ENCODE measurements at regions not wholly inside any gene's neighbourhood (a gene's known extent, or its start where the extent isn't known, plus 50 kb on each side); places are given as distances from the start of the nearest gene placed in this dataset.
"Not testable (repeated sequence)": the region's sequence is repeated elsewhere in the genome, so short reads cannot be mapped to it uniquely, and the experiment has no call there.

- H3K27me3 ChIP-seq (ENCODE audit: control insufficient read depth in 2 of 2, insufficient read depth in 2 of 2, low read length in 2 of 2) = no peaks in the 10 kb centered on the region
- H3K27ac ChIP-seq (ENCODE audit: low read depth in 2 of 2, low read length in 2 of 2) = no peak overlapping the region
- no peaks in the 10 kb centered on the region for H3K36me3 ChIP-seq (ENCODE audit: control insufficient read depth in 2 of 2, insufficient read depth in 2 of 2, low read length in 2 of 2)
- H3K4me1 ChIP-seq (ENCODE audit: control insufficient read depth in 2 of 2, insufficient read depth in 2 of 2, low read length in 2 of 2) = peaks cover 0 to 3% of the 10 kb centered on the region in 2 donors
- H3K4me3 ChIP-seq (ENCODE audit: low read length in 2 of 2) = no peak overlapping the region
- no peak overlapping the region for H3K9ac ChIP-seq (ENCODE audit: low read depth in 1 of 2, low read length in 2 of 2)
- no peaks in the 10 kb centered on the region for H3K9me3 ChIP-seq (ENCODE audit: control insufficient read depth in 2 of 2, low read length in 2 of 2)
Measured at GRCh38 chr4:93888308-93888707, 59.8 kb downstream of the ATOH1 start.

- Histone ChIP-seq H3K27me3 (ENCODE audit: control insufficient read depth in 2 of 2, insufficient read depth in 2 of 2, low read length in 2 of 2) (no peaks in the 10 kb centered on the region), H3K4me1 (ENCODE audit: control insufficient read depth in 2 of 2, insufficient read depth in 2 of 2, low read length in 2 of 2) (peaks cover 0 to 3% of the 10 kb centered on the region in 2 donors), H3K9ac (ENCODE audit: low read depth in 1 of 2, low read length in 2 of 2) (no peak overlapping the region), H3K36me3 (ENCODE audit: control insufficient read depth in 2 of 2, insufficient read depth in 2 of 2, low read length in 2 of 2) (no peaks in the 10 kb centered on the region), H3K27ac (ENCODE audit: low read depth in 2 of 2, low read length in 2 of 2) (no peak overlapping the region), H3K9me3 (ENCODE audit: control insufficient read depth in 2 of 2, low read length in 2 of 2) (no peaks in the 10 kb centered on the region), H3K4me3 (ENCODE audit: low read length in 2 of 2) (no peak overlapping the region)
Measured at GRCh38 chr4:93888768-93889167, 60.2 kb downstream of the ATOH1 start.

DNA sequence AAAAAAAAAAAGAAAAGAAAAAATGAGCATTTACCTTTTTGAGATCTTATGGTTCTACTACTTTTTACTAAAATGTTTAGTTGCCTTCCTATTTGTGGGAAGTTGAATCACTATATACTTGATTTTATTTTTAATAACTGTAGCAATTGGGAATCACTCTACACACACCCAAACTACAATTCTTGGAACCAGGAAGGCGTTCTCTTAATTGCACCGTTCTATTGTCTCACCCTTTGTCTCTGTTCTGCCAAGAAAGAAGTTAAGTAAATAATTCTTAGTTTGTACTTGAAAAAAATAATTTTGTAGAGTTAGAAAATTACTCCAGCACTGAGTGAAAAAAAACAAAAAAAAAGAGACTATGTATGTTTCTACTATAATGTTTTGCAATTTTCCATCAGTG is 62.7 kb downstream of the ATOH1 start:
- Histone ChIP-seq H3K9me3 (ENCODE audit: control insufficient read depth in 2 of 2, low read length in 2 of 2) (no peaks in the 10 kb centered on the region), H3K27ac (ENCODE audit: low read depth in 2 of 2, low read length in 2 of 2) (no peak overlapping the region), H3K4me1 (ENCODE audit: control insufficient read depth in 2 of 2, insufficient read depth in 2 of 2, low read length in 2 of 2) (peaks cover 0 to 6% of the 10 kb centered on the region in 2 donors), H3K4me3 (ENCODE audit: low read length in 2 of 2) (no peak overlapping the region), H3K36me3 (ENCODE audit: control insufficient read depth in 2 of 2, insufficient read depth in 2 of 2, low read length in 2 of 2) (no peaks in the 10 kb centered on the region), H3K27me3 (ENCODE audit: control insufficient read depth in 2 of 2, insufficient read depth in 2 of 2, low read length in 2 of 2) (no peaks in the 10 kb centered on the region), H3K9ac (ENCODE audit: low read depth in 1 of 2, low read length in 2 of 2) (no peak overlapping the region)

GRCh38 chr4:93894995-93895394 is 66.4 kb downstream of the ATOH1 start:
- H3K9me3 ChIP-seq (ENCODE audit: control insufficient read depth in 2 of 2, low read length in 2 of 2) = no peaks in the 10 kb centered on the region
- no peaks in the 10 kb centered on the region for H3K27me3 ChIP-seq (ENCODE audit: control insufficient read depth in 2 of 2, insufficient read depth in 2 of 2, low read length in 2 of 2)
- H3K4me3 ChIP-seq (ENCODE audit: low read length in 2 of 2) = no peak overlapping the region
- no peak overlapping the region for H3K27ac ChIP-seq (ENCODE audit: low read depth in 2 of 2, low read length in 2 of 2)
- no peaks in the 10 kb centered on the region for H3K36me3 ChIP-seq (ENCODE audit: control insufficient read depth in 2 of 2, insufficient read depth in 2 of 2, low read length in 2 of 2)
- peaks cover 0 to 3% of the 10 kb centered on the region in 2 donors for H3K4me1 ChIP-seq (ENCODE audit: control insufficient read depth in 2 of 2, insufficient read depth in 2 of 2, low read length in 2 of 2)
- H3K9ac ChIP-seq (ENCODE audit: low read depth in 1 of 2, low read length in 2 of 2) = no peak overlapping the region

GRCh38 chr4:93896516-93896915 is 68.0 kb downstream of the ATOH1 start:
- H3K36me3 ChIP-seq (ENCODE audit: control insufficient read depth in 2 of 2, insufficient read depth in 2 of 2, low read length in 2 of 2) = no peaks in the 10 kb centered on the region
- H3K4me3 ChIP-seq (ENCODE audit: low read length in 2 of 2) = no peak overlapping the region
- H3K9me3 ChIP-seq (ENCODE audit: control insufficient read depth in 2 of 2, low read length in 2 of 2) = no peaks in the 10 kb centered on the region
- H3K27me3 ChIP-seq (ENCODE audit: control insufficient read depth in 2 of 2, insufficient read depth in 2 of 2, low read length in 2 of 2) = no peaks in the 10 kb centered on the region
- no peak overlapping the region for H3K27ac ChIP-seq (ENCODE audit: low read depth in 2 of 2, low read length in 2 of 2)
- no peak overlapping the region for H3K9ac ChIP-seq (ENCODE audit: low read depth in 1 of 2, low read length in 2 of 2)
- peaks cover 0 to 3% of the 10 kb centered on the region in 2 donors for H3K4me1 ChIP-seq (ENCODE audit: control insufficient read depth in 2 of 2, insufficient read depth in 2 of 2, low read length in 2 of 2)

GRCh38 chr4:93897559-93897958 is 69.0 kb downstream of the ATOH1 start:
- Histone ChIP-seq H3K36me3 (ENCODE audit: control insufficient read depth in 2 of 2, insufficient read depth in 2 of 2, low read length in 2 of 2) (no peaks in the 10 kb centered on the region), H3K9ac (ENCODE audit: low read depth in 1 of 2, low read length in 2 of 2) (no peak overlapping the region), H3K27ac (ENCODE audit: low read depth in 2 of 2, low read length in 2 of 2) (no peak overlapping the region), H3K9me3 (ENCODE audit: control insufficient read depth in 2 of 2, low read length in 2 of 2) (no peaks in the 10 kb centered on the region), H3K4me1 (ENCODE audit: control insufficient read depth in 2 of 2, insufficient read depth in 2 of 2, low read length in 2 of 2) (peaks cover 0 to 3% of the 10 kb centered on the region in 2 donors), H3K4me3 (ENCODE audit: low read length in 2 of 2) (no peak overlapping the region), H3K27me3 (ENCODE audit: control insufficient read depth in 2 of 2, insufficient read depth in 2 of 2, low read length in 2 of 2) (no peaks in the 10 kb centered on the region)

DNA sequence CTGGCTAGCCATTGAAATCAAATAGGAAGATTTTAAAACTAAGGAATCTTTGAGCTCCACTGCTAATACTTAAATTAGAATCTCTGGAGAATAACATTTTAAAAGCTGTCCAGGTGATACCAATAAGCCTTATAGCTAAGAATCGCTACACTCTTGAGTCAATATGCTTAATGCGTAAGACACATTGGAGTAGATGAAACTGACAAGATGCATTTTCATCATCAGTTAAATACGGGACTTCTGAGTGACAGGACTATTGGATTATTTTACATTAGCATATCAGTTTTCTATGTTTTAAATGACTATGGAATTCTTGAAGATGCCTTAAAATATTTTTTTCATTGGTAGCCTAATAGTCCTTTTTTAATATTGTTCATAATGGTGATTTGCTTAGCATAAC is 80.2 kb downstream of the ATOH1 start:
- Histone ChIP-seq H3K27ac (ENCODE audit: low read depth in 2 of 2, low read length in 2 of 2) (no peak overlapping the region), H3K9me3 (ENCODE audit: control insufficient read depth in 2 of 2, low read length in 2 of 2) (no peaks in the 10 kb centered on the region), H3K9ac (ENCODE audit: low read depth in 1 of 2, low read length in 2 of 2) (no peak overlapping the region), H3K36me3 (ENCODE audit: control insufficient read depth in 2 of 2, insufficient read depth in 2 of 2, low read length in 2 of 2) (no peaks in the 10 kb centered on the region), H3K27me3 (ENCODE audit: control insufficient read depth in 2 of 2, insufficient read depth in 2 of 2, low read length in 2 of 2) (no peaks in the 10 kb centered on the region), H3K4me1 (ENCODE audit: control insufficient read depth in 2 of 2, insufficient read depth in 2 of 2, low read length in 2 of 2) (no peaks in the 10 kb centered on the region), H3K4me3 (ENCODE audit: low read length in 2 of 2) (no peak overlapping the region)

DNA sequence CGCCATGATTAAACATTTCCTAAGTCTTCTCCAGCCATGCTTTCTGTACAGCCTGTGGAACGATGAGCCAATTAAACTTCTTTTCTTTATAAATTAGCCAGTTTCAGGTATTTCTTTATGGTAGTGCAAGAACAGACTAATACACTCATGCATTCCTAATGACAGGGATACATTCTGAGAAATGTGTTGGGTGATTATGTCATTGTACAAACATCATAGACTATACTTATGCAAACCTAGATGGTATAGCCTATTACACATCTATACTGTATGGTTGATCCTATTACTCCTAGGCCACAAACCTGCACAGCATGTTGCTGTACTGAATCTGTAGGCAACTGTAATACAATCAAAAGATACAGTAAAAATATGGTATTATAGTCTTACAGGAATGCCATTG is 83.1 kb downstream of the ATOH1 start:
- Histone ChIP-seq H3K27me3 (ENCODE audit: control insufficient read depth in 2 of 2, insufficient read depth in 2 of 2, low read length in 2 of 2) (no peaks in the 10 kb centered on the region), H3K27ac (ENCODE audit: low read depth in 2 of 2, low read length in 2 of 2) (no peak overlapping the region), H3K9me3 (ENCODE audit: control insufficient read depth in 2 of 2, low read length in 2 of 2) (no peaks in the 10 kb centered on the region), H3K4me3 (ENCODE audit: low read length in 2 of 2) (no peak overlapping the region), H3K9ac (ENCODE audit: low read depth in 1 of 2, low read length in 2 of 2) (no peak overlapping the region), H3K36me3 (ENCODE audit: control insufficient read depth in 2 of 2, insufficient read depth in 2 of 2, low read length in 2 of 2) (no peaks in the 10 kb centered on the region), H3K4me1 (ENCODE audit: control insufficient read depth in 2 of 2, insufficient read depth in 2 of 2, low read length in 2 of 2) (no peaks in the 10 kb centered on the region)

DNA sequence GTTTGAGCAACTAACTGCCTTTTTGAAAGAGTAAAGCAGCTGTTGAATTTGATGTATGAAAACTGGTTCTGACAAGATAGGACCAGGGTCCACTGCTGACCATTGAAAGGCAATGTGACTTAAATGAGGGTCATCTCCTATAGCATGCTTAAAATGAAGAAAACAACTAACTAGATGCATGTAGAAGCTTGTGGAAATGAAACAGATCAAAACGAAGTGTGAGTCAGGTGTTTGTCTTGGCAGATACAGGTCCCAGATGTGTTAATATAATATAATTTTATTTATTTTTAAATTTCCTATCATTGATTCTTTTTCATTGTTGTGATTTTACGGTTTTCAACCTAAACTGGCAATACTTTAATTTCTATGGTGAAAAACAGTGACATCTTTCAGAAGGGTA is 83.6 kb downstream of the ATOH1 start:
- H3K4me3 ChIP-seq (ENCODE audit: low read length in 2 of 2) = no peak overlapping the region
- H3K4me1 ChIP-seq (ENCODE audit: control insufficient read depth in 2 of 2, insufficient read depth in 2 of 2, low read length in 2 of 2) = no peaks in the 10 kb centered on the region
- H3K9me3 ChIP-seq (ENCODE audit: control insufficient read depth in 2 of 2, low read length in 2 of 2) = no peaks in the 10 kb centered on the region
- H3K9ac ChIP-seq (ENCODE audit: low read depth in 1 of 2, low read length in 2 of 2) = no peak overlapping the region
- H3K27me3 ChIP-seq (ENCODE audit: control insufficient read depth in 2 of 2, insufficient read depth in 2 of 2, low read length in 2 of 2) = no peaks in the 10 kb centered on the region
- no peak overlapping the region for H3K27ac ChIP-seq (ENCODE audit: low read depth in 2 of 2, low read length in 2 of 2)
- no peaks in the 10 kb centered on the region for H3K36me3 ChIP-seq (ENCODE audit: control insufficient read depth in 2 of 2, insufficient read depth in 2 of 2, low read length in 2 of 2)

DNA sequence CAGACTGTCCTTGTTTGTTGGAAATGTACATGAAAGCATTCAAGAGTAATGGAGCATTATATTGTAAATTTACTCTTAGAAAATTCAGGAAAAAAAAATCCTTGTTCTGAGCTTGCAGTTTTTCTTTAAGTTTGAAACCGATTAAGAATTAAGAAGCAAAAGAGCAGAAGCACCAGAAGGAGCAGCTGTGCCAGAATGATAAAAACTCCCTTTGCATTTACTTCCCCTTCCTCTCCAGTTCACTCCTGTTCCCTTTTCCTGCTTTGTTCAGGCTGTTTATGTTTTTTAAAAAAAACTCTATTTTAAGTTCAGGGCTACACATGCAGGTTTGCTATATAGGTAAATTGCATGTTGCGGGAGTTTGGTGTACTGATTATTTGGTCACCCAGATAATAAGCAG is 90.3 kb downstream of the ATOH1 start:
- Histone ChIP-seq H3K27me3 (ENCODE audit: control insufficient read depth in 2 of 2, insufficient read depth in 2 of 2, low read length in 2 of 2) (no peaks in the 10 kb centered on the region), H3K9me3 (ENCODE audit: control insufficient read depth in 2 of 2, low read length in 2 of 2) (no peaks in the 10 kb centered on the region)

DNA sequence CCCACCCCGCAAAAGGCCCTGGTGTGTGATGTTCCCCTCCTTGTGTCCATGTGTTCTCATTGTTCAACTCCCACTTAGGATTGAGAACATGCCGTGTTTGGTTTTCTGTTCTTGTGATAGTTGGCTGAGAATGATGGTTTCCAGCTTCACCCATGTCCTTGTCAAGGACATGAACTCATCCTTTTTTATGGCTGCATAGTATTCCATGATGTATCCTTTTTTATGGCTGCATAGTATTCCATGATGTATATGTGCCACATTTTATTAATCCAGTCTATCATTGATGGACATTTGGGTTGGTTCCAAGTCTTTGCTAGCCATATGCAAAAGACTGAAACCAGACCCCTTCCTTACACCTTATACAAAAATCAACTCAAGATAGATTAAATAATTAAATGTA is 95.0 kb downstream of the ATOH1 start:
- H3K36me3 ChIP-seq (ENCODE audit: control insufficient read depth in 2 of 2, insufficient read depth in 2 of 2, low read length in 2 of 2); H3K4me3 ChIP-seq (ENCODE audit: low read length in 2 of 2); H3K27ac ChIP-seq (ENCODE audit: low read depth in 2 of 2, low read length in 2 of 2); H3K27me3 ChIP-seq (ENCODE audit: control insufficient read depth in 2 of 2, insufficient read depth in 2 of 2, low read length in 2 of 2); H3K9me3 ChIP-seq (ENCODE audit: control insufficient read depth in 2 of 2, low read length in 2 of 2); H3K4me1 ChIP-seq (ENCODE audit: control insufficient read depth in 2 of 2, insufficient read depth in 2 of 2, low read length in 2 of 2); H3K9ac ChIP-seq (ENCODE audit: low read depth in 1 of 2, low read length in 2 of 2): not testable (repeated sequence)

More for the DNA sequence above, 90.3 kb downstream of the ATOH1 start:
- no peak overlapping the region for H3K9ac ChIP-seq (ENCODE audit: low read depth in 1 of 2, low read length in 2 of 2)
- no peaks in the 10 kb centered on the region for H3K4me1 ChIP-seq (ENCODE audit: control insufficient read depth in 2 of 2, insufficient read depth in 2 of 2, low read length in 2 of 2)
- H3K36me3 ChIP-seq (ENCODE audit: control insufficient read depth in 2 of 2, insufficient read depth in 2 of 2, low read length in 2 of 2) = no peaks in the 10 kb centered on the region
- H3K27ac ChIP-seq (ENCODE audit: low read depth in 2 of 2, low read length in 2 of 2) = no peak overlapping the region
- H3K4me3 ChIP-seq (ENCODE audit: low read length in 2 of 2) = no peak overlapping the region

Measured in mucosa of rectum (tissue), 2 donors.